GM18505 (cell line): ENCODE measurements at regions not wholly inside any gene's neighbourhood (a gene's known extent, or its start where the extent isn't known, plus 50 kb on each side); places are given as distances from the start of the nearest gene placed in this dataset.
"Not testable (repeated sequence)": the region's sequence is repeated elsewhere in the genome, so short reads cannot be mapped to it uniquely, and the experiment has no call there.

ENCODE experiments used
- ATAC-seq: cut with Tn5 transposase; IDR thresholded peaks from one replicate; pipeline ENCODE4 v1.9.1; 2021; ENCODE audit not compliant: unreplicated experiment
- POLR2A ChIP-seq: IDR thresholded peaks from 4 replicates; pipeline ENCODE4 v1.6.1; 2011; ENCODE audit warnings: borderline replicate concordance; ENCODE audit not compliant: insufficient read depth, insufficient read length; ENCODE audit errors: extremely low read depth

DNA sequence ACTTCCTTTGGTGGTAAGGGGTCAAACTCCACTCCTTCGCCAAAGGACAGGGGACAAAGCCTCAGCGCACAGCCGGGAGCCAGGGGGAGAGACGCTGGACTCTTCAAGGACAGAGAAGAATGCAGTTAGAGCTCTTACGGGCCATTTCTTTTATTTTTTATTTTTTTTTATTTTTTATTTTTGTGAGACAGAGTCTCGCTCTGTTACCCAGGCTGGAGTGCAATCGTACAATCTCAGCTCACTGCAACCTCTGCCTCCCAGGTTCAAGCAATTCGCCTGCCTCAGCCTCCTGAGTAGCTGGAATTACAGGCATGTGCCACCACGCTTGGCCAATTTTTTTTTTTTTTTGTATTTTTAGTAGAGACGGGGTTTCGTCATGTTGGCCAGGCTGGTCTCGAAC lies 93.2 kb upstream of the RPH3AL start, which contains the start of gene RFLNB:
TSS of gene RFLNB (minus strand) at position 101 of the 400 bp plus-strand sequence.
- ATAC-seq = not testable (repeated sequence)

- ATAC-seq = no peak
- TF ChIP-seq POLR2A = no peak
Measured at GRCh38 chr17:444879-445454, 92.4 kb upstream of the RPH3AL start.

- no peak for TF ChIP-seq POLR2A
- ATAC-seq = no peak
Measured at GRCh38 chr17:443109-443508, 90.5 kb upstream of the RPH3AL start.

DNA sequence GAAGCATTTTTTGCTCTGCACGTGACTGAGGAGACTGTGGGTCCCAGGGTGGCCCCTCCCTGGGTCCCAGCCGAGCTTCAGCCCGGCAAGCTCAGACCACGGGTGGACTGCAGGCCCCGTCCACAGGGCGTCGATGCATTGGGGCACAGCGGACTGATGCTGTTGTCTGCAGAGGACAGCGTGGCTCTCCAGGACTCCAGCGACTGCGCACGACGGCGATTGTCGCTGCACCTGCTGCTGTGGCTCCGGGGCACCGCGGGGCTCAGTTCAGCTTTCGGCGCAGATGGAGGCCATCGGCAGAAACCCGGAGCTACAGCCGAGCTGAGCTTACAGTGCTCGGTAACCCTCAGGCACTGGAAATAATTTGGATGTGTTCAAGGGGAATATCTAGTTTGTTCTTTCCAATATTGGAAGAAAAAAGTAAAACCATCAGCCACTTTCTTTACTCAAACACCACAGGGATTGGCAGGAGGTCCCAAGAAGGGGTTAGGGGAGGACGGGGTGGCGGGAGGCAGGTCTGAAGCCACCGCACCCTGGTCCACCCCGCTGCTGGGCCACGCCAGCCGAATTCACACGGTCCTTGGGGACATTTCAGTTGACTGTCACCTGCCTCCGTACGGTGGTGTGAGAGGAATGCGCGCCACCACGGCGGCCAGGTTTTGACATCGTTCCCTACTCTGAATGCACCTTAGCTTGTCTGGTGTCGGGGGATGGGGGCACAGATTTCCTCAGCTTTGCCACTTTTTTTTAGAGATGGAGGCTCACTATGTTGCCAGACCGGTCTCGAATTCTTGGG lies 88.7 kb upstream of the RPH3AL start:
- no peak for ATAC-seq
- no peak for TF ChIP-seq POLR2A

DNA sequence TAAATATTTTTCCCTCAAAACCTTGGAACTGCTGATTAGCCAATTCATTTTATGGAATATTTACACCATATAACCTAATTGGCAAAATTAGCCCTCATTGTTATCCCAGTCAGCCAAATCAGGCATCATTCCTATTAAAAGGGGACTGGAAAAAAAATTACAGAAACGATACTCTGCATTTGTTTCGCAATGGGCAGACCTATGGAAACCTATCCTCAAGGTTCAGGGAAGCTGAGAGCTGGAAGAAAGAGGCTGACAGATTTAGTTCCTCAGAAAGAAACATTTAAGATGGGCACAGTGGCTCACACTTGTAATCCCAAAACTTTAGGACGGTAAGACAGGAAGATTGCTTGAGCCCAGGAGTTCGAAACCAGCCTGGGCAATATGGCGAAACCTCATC lies 85.6 kb upstream of the RPH3AL start:
- no peak for ATAC-seq
- no peak for TF ChIP-seq POLR2A

DNA sequence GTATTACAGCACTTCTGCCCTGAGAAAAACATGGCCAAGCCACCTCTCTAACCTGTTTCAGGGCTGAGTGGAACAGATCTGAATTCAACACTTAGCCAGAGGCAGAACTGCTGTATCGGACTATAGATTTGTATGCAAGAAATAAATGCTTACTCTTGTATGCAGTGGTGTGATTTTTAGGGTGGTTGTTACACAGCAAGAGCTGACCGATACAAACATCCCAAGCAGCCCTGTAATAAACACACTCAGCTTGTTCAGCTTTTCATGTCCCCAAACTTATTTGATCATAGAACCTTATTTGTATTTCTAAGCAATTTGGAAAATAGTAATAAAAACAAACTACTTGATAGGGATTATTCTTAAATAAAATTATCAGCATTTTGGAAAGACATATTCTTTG lies 84.9 kb upstream of the RPH3AL start:
- TF ChIP-seq POLR2A = no peak
- no peak for ATAC-seq

DNA sequence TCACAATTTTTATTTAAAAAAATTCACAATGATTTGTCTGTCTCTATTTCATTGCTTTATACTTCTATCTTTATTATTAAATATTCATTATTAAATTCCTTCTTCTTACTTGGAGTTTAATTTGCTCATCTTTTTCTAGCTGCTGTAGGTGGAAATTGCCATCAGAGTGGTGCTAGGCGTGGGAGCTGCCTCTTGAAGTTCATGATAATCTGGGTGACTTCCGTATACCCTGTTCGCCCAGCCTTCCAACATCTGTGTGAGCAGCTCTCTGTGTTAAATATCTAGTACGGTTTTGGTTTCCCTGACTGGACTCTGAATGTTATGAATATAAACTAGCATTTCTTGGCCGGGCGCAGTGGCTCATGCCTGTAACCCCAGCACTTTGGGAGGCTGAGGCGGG lies 84.0 kb upstream of the RPH3AL start:
- TF ChIP-seq POLR2A = no peak
- ATAC-seq = no peak

DNA sequence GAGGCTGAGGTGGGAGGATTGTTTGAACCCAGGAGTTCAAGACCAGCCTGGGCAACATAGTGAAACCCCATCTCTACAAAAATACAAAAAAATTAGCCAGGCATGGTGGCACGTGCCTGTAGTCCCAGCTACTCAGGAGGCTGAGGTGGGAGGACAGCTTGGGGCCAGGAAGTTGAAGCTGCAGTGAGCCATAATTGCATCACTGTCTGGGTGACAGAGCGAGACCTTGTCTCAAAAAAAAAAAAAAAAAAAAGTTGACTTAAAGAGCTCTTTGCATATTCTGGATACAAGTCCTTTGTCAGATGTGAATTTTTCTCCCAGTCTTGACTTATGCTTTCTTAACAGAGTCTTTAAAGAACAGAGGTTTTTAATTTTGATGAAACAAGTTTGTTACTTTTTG lies 79.9 kb upstream of the RPH3AL start:
- not testable (repeated sequence) for ATAC-seq

GRCh38 chr17:431494-431893 lies 78.9 kb upstream of the RPH3AL start:
- no peak for TF ChIP-seq POLR2A
- ATAC-seq = no peak

DNA sequence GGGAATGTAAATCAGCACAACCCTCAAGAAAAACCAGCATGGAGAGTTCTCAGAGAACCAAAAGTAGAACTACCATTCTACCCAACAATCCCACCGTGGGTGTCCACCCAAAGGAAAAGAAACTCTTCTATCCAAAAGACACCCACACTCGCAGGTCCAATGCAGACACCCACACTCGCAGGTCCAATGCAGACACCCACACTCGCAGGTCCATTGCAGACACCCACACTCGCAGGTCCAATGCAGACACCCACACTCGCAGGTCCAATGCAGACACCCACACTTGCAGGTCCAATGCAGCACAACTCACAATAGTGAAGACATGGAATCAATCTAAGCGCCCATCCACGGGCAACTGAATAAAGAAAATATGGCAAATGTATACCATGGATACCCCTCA lies 77.0 kb upstream of the RPH3AL start:
- ATAC-seq = no peak
- TF ChIP-seq POLR2A = no peak

- ATAC-seq = no peak
Measured at GRCh38 chr17:428414-428813, 75.8 kb upstream of the RPH3AL start.

DNA sequence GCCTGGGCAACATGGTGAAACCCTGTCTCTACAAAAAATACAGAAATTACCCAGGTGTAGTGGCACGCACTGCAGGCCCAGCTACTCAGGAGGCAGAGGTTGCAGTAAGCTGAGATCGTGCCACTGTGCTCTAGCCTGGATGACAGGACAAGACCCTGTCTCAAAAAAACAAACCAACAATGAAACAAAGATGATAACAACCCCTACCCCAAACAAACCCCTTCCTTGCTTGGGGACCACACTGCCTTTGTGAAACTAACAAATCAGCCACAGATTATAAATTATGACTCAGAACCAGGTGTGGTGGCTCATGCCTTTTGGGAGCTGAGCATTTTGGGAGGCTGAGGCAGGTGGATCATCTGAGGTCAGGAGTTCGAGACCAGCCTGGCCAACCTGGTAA lies 75.3 kb upstream of the RPH3AL start:
- TF ChIP-seq POLR2A = no peak
- ATAC-seq = no peak

More at GRCh38 chr17:428414-428813, 75.8 kb upstream of the RPH3AL start:
- no peak for TF ChIP-seq POLR2A

DNA sequence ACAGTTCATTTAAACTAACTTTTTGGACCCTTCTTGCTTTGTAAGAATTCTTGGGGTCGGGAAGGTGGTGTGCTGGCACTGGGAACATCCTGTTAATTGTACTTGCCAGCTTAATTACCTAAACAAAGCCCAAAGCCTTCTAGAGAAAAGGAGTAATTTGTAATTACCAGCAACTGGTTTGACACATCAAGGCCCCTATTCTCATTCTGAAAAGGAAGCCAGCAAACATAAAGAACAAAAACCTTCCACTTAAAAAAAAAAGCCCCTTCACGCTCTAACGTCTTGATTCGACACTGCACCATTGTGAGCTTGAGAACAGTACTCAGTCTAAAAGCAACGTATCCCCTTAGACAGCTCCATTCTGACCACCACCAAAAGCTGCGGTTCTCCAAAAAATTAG lies 74.7 kb upstream of the RPH3AL start:
- no peak for TF ChIP-seq POLR2A
- ATAC-seq = no peak

DNA sequence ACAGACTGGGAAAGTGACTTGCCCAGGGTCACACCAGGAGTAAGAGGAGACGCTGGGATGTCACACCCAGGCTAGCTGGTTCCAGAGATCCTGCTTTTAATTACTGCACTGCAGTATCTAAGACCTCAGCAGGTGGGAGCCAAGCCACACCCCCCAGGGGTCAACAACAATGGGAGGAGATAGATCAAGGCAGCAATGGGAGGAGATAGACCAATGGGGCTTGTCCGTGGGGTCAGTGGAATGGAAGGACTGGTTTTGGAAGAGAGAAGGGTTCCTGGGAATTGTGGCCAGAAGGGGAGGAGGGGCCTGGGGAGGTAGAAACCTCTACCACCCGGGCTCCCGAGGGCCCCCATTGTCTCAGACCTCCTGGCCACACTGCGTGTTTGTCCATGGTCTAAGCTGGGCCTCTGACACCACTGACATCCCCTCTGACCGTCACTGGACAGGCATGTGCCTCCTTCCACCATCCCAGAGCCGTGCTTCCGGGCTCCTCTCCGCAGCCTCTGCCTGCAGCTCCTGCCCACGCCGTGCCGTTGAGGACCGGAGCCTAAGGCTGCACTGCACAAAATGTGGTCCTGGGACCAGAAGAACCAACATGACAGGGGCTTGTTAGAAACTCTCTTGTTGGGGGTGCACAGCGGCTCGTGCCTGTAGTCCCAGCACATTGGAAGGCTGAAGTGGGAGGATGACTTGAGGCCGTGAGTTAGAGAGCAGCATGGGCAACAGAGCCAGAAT lies 69.8 kb upstream of the RPH3AL start:
- TF ChIP-seq POLR2A = no peak
- no peak for ATAC-seq
